ENCODE measurements at regions not wholly inside any gene's neighbourhood (a gene's known extent, or its start where the extent isn't known, plus 50 kb on each side); places are given as distances from the start of the nearest gene placed in this dataset.

- no peak for TF ChIP-seq CTCF (conservative IDR thresholded peaks at IDR 0.05; ENCODE audit: low read length)
- TF ChIP-seq EZH2phosphoT487 (IDR thresholded peaks at IDR 0.05; ENCODE audit: borderline replicate concordance, low read depth, low read length), result no peak
Measured at GRCh38 chr2:35204323-35204722, 1151.3 kb upstream of the CRIM1 start.

All from OCI-LY7 (cell line).